ENCODE measurements at regions not wholly inside any gene's neighbourhood (a gene's known extent, or its start where the extent isn't known, plus 50 kb on each side); places are given as distances from the start of the nearest gene placed in this dataset.

GRCh38 chr4:58359590-58359989, 1249.4 kb upstream of the IGFBP7 start:
- Histone ChIP-seq H3K9ac (ENCODE audit: control insufficient read depth, insufficient read depth, low read length) (no peak overlapping the region), H3K4me1 (ENCODE audit: control insufficient read depth, insufficient read depth, low read length) (no peaks in the 10 kb centered on the region), H3K9me3 (replicated peaks; ENCODE audit: control insufficient read depth, insufficient read depth, low read length) (no peaks in the 10 kb centered on the region), H3K4me2 (ENCODE audit: control insufficient read depth, insufficient read depth) (no peak overlapping the region), H3K4me3 (no peak overlapping the region), H3K27ac (ENCODE audit: control insufficient read depth, insufficient read depth) (no peak overlapping the region), H3K36me3 (ENCODE audit: control insufficient read depth in 2 of 2, insufficient read depth in 2 of 2, low read length in 1 of 2) (no peaks in the 10 kb centered on the region), H3K27me3 (replicated peaks in 1 of 2; ENCODE audit: control insufficient read depth in 2 of 2, insufficient read depth in 2 of 2, low read length in 1 of 2) (no peaks in the 10 kb centered on the region), H3K79me2 (ENCODE audit: control insufficient read depth, insufficient read depth, low read length) (no peaks in the 10 kb centered on the region), H2AFZ (ENCODE audit: control insufficient read depth, low read depth, low read length) (no peak overlapping the region), H4K20me1 (ENCODE audit: control insufficient read depth, insufficient read depth) (no peaks in the 10 kb centered on the region)
- intact Hi-C loops (cut with micrococcal nuclease; ENCODE audit: unreplicated experiment) (no loop called here), in situ Hi-C loops (cut with MboI) (no loop called here)
- BruUV-seq (replicated peaks): no TSS peak
- ATAC-seq (no peak), FAIRE-seq (no peak), DNase-seq (ENCODE audit: low read depth, low spot score) (no peak)
- TF ChIP-seq SMAD1 (IDR thresholded peaks at IDR 0.05; ENCODE audit: low read depth, partially characterized antibody): no peak
- no peak for TF ChIP-seq BRCA1 (IDR thresholded peaks at IDR 0.05; ENCODE audit: low read depth, low read length)
- TF ChIP-seq MAX (IDR thresholded peaks at IDR 0.05; ENCODE audit: low read depth, low read length): no peak
- no peak for TF ChIP-seq MXI1 (IDR thresholded peaks at IDR 0.05; ENCODE audit: low read depth, low read length)
- no peak for TF ChIP-seq GATAD2B (conservative IDR thresholded peaks at IDR 0.05; ENCODE audit: low read depth)
- no peak for TF ChIP-seq MLLT1 (IDR thresholded peaks at IDR 0.05)
- TF ChIP-seq RUNX3 (IDR thresholded peaks at IDR 0.05; ENCODE audit: low read length): no peak
- no peak for TF ChIP-seq SPI1 (IDR thresholded peaks at IDR 0.05; ENCODE audit: borderline replicate concordance, insufficient read depth, low read depth, low read length)
- no peak for TF ChIP-seq POU2F2 (IDR thresholded peaks at IDR 0.05; ENCODE audit: borderline replicate concordance, low read depth, low read length)
- no peak for TF ChIP-seq HDAC6 (IDR thresholded peaks at IDR 0.05; ENCODE audit: unreplicated experiment)
- no peak for TF ChIP-seq SMAD5 (IDR thresholded peaks at IDR 0.05; ENCODE audit: low read depth)
- TF ChIP-seq NR2C2 (IDR thresholded peaks at IDR 0.05; ENCODE audit: borderline replicate concordance, control insufficient read depth, insufficient read length, low read depth): no peak
- no peak for TF ChIP-seq TBL1XR1 (IDR thresholded peaks at IDR 0.05; ENCODE audit: low read depth, low read length)
- TF ChIP-seq SUPT20H (IDR thresholded peaks at IDR 0.05; ENCODE audit: borderline replicate concordance, control insufficient read depth, low read depth, low read length): no peak
- no peak for TF ChIP-seq ZNF592 (IDR thresholded peaks at IDR 0.05)
- ChIA-PET SMC1A (ENCODE audit: uncharacterized antibody, unreplicated experiment) (no interaction called here), RAD21 (ENCODE audit: unreplicated experiment) (no interaction called here), POLR2A (no interaction called here), CTCF (no interaction called here)
- WGBS (ENCODE audit: insufficient coverage, insufficient replicate concordance, low lambda C conversion rate, missing lambda C conversion rate): 4% methylated on average over 3 of the region's 3 CpGs

Data from GM12878 (cell line).